NCI-H748 treated with DMSO at 0.1 percent for 48 hours (cell line): ENCODE measurements at regions not wholly inside any gene's neighbourhood (a gene's known extent, or its start where the extent isn't known, plus 50 kb on each side); places are given as distances from the start of the nearest gene placed in this dataset.

Experiments
- DNase-seq: peaks from one replicate; lab custom pipeline; 2025; lab: John Stamatoyannopoulos, UW

- DNase-seq, result no peak
Measured at GRCh38 chr10:62746951-62747729, 57.4 kb upstream of the ADO start.

DNA sequence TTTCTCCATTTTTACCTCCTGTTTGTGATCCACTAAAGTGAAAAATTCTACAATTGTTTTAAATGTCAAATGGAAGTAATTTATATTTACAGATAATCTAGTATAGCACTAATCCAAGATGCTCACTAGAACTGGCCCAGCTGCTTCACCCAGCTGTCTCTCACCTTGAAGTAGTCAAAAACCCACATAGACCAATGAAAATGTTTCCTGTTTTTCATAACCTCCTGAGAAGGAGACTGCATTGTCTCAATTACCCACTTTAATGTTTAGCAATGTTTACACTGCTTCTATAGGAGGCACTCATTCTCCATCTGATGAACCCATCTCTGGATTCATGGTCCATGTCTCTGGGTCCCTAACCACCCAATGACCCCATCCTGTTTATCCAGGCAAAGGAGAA is 56.1 kb upstream of the ADO start:
- no peak for DNase-seq

GRCh38 chr10:62749093-62749683 is 55.3 kb upstream of the ADO start:
- DNase-seq, result no peak
